AG04449 (cell line): ENCODE measurements at regions not wholly inside any gene's neighbourhood (a gene's known extent, or its start where the extent isn't known, plus 50 kb on each side); places are given as distances from the start of the nearest gene placed in this dataset.

Source experiments
- CTCF ChIA-PET: fragments of 350-600 bp; formaldehyde crosslinking; extraction: SDS; loops from one replicate; lab custom pipeline; 2021; ENCODE audit warnings: antibody characterized with exemption; lab: Yijun Ruan, JAX
- POLR2A ChIA-PET: fragments of 400-600, 350-600 bp; formaldehyde crosslinking; extraction: SDS; loops from one replicate; lab custom pipeline; 2020; ENCODE audit warnings: antibody characterized with exemption, inconsistent platforms; lab: Yijun Ruan, JAX
- DNase-seq: peaks from one replicate; pipeline ENCODE4 v3.0.0-alpha.2; 2010; ENCODE audit warnings: low read depth, low spot score
- H3K4me3 ChIP-seq: 2 replicates; pipeline ENCODE4 v1.5.1; 2011; ENCODE audit warnings: low read depth, mild to moderate bottlenecking, control low read depth, low read length
- TF ChIP-seq, protein P1 (sequence below): IDR thresholded peaks from one replicate; pipeline ENCODE4 v1.5.1; 2011; ENCODE audit warnings: mild to moderate bottlenecking, moderate library complexity, low read length, control low read depth, inconsistent platforms; ENCODE audit not compliant: insufficient read depth; ENCODE audit errors: missing control alignments

DNA sequence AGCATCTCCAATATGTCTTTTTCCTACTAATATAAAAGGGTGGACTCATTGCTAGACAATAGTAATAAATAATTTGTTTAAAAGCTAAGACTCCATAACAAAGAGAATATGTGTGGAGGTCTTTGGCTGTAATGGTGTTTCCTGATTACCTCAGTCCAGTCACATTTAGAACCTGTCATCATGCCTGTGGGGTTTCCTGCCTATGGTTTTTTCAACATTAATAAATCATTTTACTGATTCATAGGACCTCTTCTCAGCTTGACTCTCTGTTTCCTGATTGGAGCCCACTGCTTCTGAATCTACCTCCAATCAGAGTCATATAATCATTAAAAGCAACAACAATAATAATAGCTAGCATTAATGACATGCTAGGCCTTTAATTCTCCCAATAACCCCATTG lies 52.4 kb upstream of the GNAI1 start:
- TF ChIP-seq, protein P1, sequence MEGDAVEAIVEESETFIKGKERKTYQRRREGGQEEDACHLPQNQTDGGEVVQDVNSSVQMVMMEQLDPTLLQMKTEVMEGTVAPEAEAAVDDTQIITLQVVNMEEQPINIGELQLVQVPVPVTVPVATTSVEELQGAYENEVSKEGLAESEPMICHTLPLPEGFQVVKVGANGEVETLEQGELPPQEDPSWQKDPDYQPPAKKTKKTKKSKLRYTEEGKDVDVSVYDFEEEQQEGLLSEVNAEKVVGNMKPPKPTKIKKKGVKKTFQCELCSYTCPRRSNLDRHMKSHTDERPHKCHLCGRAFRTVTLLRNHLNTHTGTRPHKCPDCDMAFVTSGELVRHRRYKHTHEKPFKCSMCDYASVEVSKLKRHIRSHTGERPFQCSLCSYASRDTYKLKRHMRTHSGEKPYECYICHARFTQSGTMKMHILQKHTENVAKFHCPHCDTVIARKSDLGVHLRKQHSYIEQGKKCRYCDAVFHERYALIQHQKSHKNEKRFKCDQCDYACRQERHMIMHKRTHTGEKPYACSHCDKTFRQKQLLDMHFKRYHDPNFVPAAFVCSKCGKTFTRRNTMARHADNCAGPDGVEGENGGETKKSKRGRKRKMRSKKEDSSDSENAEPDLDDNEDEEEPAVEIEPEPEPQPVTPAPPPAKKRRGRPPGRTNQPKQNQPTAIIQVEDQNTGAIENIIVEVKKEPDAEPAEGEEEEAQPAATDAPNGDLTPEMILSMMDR: no peak
- ChIA-PET CTCF (interaction anchor here (1.1 to 3.3 kb wide), 2 partner anchors 22 to 297 kb away, joined by 3 to 11 read pairs; no protein-coding TSS in a partner anchor), POLR2A (no interaction called here)
- no peak overlapping the region for H3K4me3 ChIP-seq
- DNase-seq: no peak

DNA sequence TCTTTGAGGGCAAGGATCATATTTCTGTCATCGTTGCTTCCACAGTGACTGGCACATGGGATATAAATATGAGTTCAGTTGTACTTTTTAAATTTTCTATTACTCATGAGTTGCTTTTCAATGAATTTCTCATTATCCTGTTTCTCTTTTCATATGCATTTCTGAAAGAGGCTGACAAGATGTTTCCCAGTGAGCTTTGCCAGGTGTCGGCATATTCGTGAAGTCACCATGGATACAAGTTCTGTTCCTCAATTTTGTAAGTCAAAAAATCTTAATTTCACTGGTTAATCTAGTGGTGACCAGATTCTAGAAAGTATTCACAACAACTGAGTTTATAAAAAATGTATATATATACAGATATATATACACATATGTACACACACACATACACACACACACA lies 55.7 kb upstream of the GNAI1 start:
- TF ChIP-seq, protein P1: no peak
- no peak for DNase-seq

DNA sequence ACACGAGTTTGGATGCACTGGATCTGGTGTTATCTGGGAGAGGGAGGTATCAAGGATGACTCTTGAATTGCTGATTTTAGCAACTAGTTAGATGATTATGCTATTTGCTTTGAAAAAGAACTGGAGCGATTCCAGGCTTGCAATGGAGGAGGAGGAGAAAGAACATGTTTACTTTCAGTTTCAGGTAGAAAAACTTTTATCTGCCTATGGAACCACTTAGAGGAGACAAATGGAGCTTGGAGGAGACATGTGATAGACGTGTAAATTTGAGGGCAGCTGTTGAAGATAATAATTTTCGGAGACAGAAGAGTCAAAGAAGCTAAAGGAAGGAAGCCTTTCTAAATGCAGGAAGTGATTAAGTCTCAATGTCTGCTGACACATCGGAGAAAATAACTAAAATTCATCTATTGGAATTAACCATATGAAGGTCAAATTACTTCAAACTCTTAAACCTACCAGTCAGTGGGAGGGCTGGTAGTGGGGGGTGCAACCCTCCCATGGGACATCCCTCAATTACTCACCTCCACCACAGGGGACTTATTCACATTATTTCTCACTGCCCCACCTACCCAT lies 56.4 kb upstream of the GNAI1 start:
- TF ChIP-seq, protein P1: no peak
- POLR2A ChIA-PET: interaction anchor here (0.5 kb wide), 1 partner anchor 483 kb away, joined by 4 read pairs; no protein-coding TSS in a partner anchor
- peak overlapping the region; percentile 7 for H3K4me3 ChIP-seq
- no peak for DNase-seq
- CTCF ChIA-PET: interaction anchor here (0.9 to 1.9 kb wide), 7 partner anchors 11 to 351 kb away, joined by 3 to 9 read pairs (median 4); no protein-coding TSS in a partner anchor

More for the DNA sequence above, 55.7 kb upstream of the GNAI1 start:
- no peak overlapping the region for H3K4me3 ChIP-seq
- ChIA-PET CTCF (interaction anchor here (1.1 to 1.9 kb wide), 6 partner anchors 16 to 350 kb away, joined by 3 to 9 read pairs (median 4); no protein-coding TSS in a partner anchor), POLR2A (no interaction called here)

DNA sequence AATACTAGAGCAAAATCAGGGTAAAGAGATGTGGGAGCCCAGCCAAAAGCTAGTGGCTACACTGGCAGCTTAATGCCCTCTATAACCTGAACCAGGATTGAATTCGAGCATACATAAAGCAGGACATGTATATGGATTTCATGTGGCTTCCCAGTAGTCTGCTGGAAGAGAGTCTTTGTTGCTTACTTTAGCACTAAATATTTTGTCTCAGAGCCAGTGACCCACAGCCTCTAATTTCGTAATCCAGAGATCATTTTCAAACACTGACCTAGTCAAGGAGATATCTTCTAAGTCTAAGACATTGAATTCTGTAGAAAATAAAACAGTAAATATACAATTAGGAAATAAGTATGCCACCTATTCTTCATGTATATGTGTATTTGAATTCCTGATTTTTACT lies 64.2 kb upstream of the GNAI1 start:
- POLR2A ChIA-PET: no interaction called here
- no peak overlapping the region for H3K4me3 ChIP-seq
- TF ChIP-seq, protein P1: no peak
- no peak for DNase-seq
- CTCF ChIA-PET: interaction anchor here (1.1 to 3.3 kb wide), 2 partner anchors 11 to 358 kb away, joined by 3 to 10 read pairs; no protein-coding TSS in a partner anchor

DNA sequence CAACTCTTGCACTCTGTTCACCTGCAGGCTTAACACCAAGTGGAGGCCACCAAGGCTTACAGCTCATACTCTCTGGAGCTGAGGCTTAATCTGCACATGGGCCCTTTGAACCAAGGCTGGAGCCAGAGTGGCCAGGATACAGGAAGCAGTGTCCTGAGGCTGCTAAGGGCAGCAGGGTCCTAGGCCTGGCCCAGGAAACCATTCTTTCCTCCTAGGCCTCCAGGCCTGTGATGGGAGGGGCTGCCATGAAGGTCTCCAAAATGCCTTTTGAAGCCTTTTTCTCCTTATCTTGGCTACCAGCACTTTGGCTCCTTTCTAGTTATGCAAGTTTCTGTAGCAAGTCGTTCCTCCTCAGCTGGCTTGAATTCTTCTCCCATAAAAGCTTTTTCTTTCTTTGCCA lies 68.0 kb upstream of the GNAI1 start:
- DNase-seq: no peak
- TF ChIP-seq, protein P1: no peak
- no peak overlapping the region for H3K4me3 ChIP-seq
- ChIA-PET CTCF (interaction anchor here (1.1 kb wide), 2 partner anchors 324 to 326 kb away, joined by 3 to 4 read pairs; no protein-coding TSS in a partner anchor), POLR2A (no interaction called here)

DNA sequence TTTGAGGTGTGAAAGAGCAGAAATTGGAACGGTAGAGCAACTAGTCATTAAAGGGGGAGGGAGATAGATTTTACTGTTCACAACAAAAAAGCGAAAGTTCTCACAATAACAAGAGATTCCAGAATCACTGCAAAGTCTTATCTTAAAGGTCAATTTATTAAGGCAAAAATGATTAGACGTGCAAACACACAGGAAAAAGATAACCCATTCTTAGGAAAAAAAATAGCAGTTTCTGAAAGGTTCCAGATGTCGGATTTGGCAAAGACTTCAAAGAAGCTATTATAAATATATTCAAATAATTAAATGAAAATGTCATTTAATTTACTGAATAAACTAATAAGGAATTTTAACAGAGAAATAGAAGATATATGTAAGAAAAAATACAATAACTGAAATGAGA lies 70.8 kb upstream of the GNAI1 start:
- POLR2A ChIA-PET: no interaction called here
- H3K4me3 ChIP-seq: no peak overlapping the region
- CTCF ChIA-PET: interaction anchor here (1.6 kb wide), 1 partner anchor 325 kb away, joined by 3 read pairs; no protein-coding TSS in a partner anchor
- no peak for DNase-seq
- TF ChIP-seq, protein P1: no peak
